ENCODE measurements at regions not wholly inside any gene's neighbourhood (a gene's known extent, or its start where the extent isn't known, plus 50 kb on each side); places are given as distances from the start of the nearest gene placed in this dataset.
"Not testable (repeated sequence)": the region's sequence is repeated elsewhere in the genome, so short reads cannot be mapped to it uniquely, and the experiment has no call there.

DNA sequence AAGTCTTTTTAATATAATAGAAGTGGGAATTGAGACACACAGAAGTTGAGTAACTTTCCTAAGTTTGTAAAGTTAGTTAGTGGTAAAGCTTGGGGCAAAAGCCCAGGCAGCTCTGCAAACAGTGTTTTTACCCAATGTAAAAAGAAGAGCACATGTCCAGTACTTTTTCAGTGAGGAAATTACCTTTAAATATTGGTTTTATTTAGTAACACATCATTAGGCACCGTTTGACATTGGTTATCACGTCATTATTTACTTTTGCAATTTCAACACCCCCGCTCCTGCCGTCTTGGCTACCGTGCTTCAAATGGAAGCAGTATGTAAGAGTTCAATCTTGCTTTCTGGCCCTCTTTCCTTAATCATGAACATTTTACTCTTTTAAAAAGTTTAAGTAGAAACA, 807.9 kb downstream of the EPHA4 start:
- Histone ChIP-seq H3K4me3 (no peak overlapping the region), H3K36me3 (no peaks in the 10 kb centered on the region), H3K27me3 (no peaks in the 10 kb centered on the region), H3K4me1 (no peaks in the 10 kb centered on the region), H3K9me3 (no peaks in the 10 kb centered on the region), H3K27ac (no peak overlapping the region)
- TF ChIP-seq POLR2A (IDR thresholded peaks at IDR 0.05), result no peak
- TF ChIP-seq, protein P1, sequence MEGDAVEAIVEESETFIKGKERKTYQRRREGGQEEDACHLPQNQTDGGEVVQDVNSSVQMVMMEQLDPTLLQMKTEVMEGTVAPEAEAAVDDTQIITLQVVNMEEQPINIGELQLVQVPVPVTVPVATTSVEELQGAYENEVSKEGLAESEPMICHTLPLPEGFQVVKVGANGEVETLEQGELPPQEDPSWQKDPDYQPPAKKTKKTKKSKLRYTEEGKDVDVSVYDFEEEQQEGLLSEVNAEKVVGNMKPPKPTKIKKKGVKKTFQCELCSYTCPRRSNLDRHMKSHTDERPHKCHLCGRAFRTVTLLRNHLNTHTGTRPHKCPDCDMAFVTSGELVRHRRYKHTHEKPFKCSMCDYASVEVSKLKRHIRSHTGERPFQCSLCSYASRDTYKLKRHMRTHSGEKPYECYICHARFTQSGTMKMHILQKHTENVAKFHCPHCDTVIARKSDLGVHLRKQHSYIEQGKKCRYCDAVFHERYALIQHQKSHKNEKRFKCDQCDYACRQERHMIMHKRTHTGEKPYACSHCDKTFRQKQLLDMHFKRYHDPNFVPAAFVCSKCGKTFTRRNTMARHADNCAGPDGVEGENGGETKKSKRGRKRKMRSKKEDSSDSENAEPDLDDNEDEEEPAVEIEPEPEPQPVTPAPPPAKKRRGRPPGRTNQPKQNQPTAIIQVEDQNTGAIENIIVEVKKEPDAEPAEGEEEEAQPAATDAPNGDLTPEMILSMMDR (IDR thresholded peaks at IDR 0.05), result no peak
- DNase-seq, result no peak
- intact Hi-C loops (cut with DNase I; ENCODE audit: low total_unique reads), result no loop called here

DNA sequence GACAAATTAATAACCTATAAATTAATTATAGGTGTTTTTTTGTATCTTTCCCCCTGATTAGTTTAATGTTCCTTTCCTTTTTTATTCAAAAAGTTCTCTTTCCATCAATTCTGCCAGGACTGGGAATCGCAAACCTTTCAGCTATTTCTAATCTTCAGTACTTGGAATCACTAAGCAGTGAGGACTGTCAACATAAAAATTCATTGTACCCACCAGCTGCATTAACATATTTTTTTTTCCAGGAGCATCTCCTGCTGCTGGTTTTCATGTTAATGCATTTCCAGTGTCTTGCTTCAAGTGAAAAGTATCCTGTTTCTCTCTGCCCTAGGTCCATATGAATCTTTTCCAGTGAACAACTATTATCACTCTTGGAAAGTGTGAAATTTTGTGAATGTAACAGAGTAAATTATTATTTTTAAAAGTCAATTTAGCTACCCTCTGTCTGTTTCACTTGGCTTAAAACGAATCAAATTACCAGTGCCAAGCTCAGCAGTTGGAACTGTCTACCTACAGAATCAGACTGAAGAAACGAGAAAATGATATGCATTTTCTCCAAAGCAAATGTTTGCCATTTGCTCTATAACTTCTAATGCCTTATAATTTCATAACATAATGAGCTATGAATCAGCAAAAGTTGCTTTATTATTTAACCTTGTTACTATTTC, 804.4 kb downstream of the EPHA4 start:
- intact Hi-C loops (cut with DNase I; ENCODE audit: low total_unique reads), result no loop called here
- TF ChIP-seq, protein P1 (IDR thresholded peaks at IDR 0.05), result no peak
- Histone ChIP-seq H3K27me3 (no peaks in the 10 kb centered on the region), H3K27ac (no peak overlapping the region), H3K36me3 (no peaks in the 10 kb centered on the region), H3K4me3 (no peak overlapping the region), H3K9me3 (no peaks in the 10 kb centered on the region), H3K4me1 (no peaks in the 10 kb centered on the region)
- DNase-seq, result no peak

DNA sequence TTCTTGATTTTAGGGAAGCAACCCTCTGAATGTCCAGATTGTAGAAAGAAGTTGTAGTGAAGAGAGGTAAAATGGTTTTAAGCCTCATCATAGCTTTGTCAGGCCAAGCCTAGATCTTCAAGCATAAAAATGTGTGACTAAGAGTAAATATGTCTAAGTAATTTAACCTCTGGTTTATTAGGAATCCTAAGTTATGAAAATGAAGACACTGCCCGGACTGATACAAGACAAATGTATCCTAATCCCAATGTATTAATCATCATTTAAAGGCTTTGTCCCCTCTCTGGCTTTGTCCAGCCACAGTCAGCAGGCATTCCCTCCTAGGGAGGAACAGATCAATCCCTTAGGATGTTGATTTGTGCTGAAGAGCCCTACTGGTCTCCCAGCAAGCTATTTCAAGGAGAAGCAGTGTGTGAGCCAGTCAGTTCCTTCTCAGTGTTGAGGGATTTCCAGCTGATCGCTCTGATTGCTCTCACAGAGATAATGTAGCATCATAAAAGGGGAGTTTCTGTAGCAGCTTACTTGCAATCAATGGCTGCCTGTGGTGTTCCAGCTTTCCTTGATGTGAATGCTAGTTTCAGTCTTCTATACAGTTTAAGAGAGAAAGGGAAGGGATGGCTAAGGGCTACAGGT, 796.1 kb downstream of the EPHA4 start:
- intact Hi-C loops (cut with DNase I; ENCODE audit: low total_unique reads), result no loop called here
- Histone ChIP-seq H3K4me1 (no peaks in the 10 kb centered on the region), H3K27me3 (no peaks in the 10 kb centered on the region), H3K9me3 (no peaks in the 10 kb centered on the region), H3K4me3 (no peak overlapping the region), H3K27ac (no peak overlapping the region), H3K36me3 (no peaks in the 10 kb centered on the region)
- DNase-seq, result no peak
- TF ChIP-seq POLR2A (IDR thresholded peaks at IDR 0.05), result no peak
- TF ChIP-seq, protein P1 (IDR thresholded peaks at IDR 0.05), result no peak

DNA sequence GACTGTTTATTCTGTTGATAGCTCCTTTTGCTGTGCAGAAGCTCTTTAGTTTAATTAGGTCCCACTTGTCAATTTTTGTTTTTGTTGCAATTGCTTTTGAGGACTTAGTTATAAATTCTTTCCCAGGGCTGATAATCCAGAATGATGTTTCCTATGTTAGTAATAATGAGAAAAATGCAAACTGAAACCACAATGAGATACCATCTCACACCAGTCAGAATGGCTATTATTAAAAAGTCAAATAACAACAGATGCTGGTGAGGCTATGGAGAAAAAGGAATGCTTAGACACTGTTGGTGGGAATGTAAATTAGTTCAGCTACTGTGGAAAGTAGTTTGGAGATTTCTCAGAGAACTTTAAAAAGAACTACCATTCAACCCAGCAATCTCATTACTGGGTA, 793.0 kb downstream of the EPHA4 start:
- H3K9me3 ChIP-seq; H3K4me1 ChIP-seq; H3K27ac ChIP-seq; H3K36me3 ChIP-seq; DNase-seq; intact Hi-C loops (cut with DNase I; ENCODE audit: low total_unique reads); H3K27me3 ChIP-seq; H3K4me3 ChIP-seq: not testable (repeated sequence)

DNA sequence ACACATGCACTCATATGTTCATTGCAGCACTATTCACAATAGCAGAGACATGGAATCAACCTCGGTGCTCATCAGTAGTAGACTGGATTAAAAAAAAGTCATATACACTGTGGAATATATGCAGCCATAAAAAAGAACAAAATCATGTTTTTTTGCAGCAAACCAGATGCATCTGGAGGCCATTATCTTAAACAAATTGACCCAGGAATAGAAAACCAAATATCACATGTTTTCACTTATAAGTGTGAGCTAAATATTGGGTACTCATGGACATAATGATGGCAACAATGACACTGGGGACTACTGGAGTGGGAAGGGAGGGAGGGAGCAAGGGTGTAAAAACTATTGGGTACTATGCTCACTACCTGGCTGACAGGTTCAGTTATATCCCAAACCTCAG, 792.6 kb downstream of the EPHA4 start:
- Histone ChIP-seq H3K9me3 (no peaks in the 10 kb centered on the region), H3K27me3 (no peaks in the 10 kb centered on the region), H3K4me3 (no peak overlapping the region), H3K27ac (no peak overlapping the region), H3K4me1 (no peaks in the 10 kb centered on the region), H3K36me3 (no peaks in the 10 kb centered on the region)
- TF ChIP-seq, protein P1 (IDR thresholded peaks at IDR 0.05), result no peak
- TF ChIP-seq POLR2A (IDR thresholded peaks at IDR 0.05), result no peak
- intact Hi-C loops (cut with DNase I; ENCODE audit: low total_unique reads), result no loop called here
- no peak for DNase-seq
